ENCODE measurements at regions not wholly inside any gene's neighbourhood (a gene's known extent, or its start where the extent isn't known, plus 50 kb on each side); places are given as distances from the start of the nearest gene placed in this dataset.
"Not testable (repeated sequence)": the region's sequence is repeated elsewhere in the genome, so short reads cannot be mapped to it uniquely, and the experiment has no call there.

- Histone ChIP-seq H3K4me1 (no peaks in the 10 kb centered on the region), H3K9me3 (peaks cover 6 to 9% of the 10 kb centered on the region in 2 donors), H3K27me3 (no peaks in the 10 kb centered on the region), H3K27ac (no peak overlapping the region), H3K4me3 (no peak overlapping the region), H3K36me3 (no peaks in the 10 kb centered on the region)
- intact Hi-C loops (cut with DNase I; ENCODE audit: low total_unique reads) (no loop called here), in situ Hi-C loops (cut with MboI; ENCODE audit: low pct_ligation_motif_present in 1 of 4, low pct_unique_long_range_greater_than_20kb in 1 of 4, low sequenced_read_pairs in 3 of 4) (no loop called here)
- TF ChIP-seq CTCF (IDR thresholded peaks at IDR 0.05), result no peak
- TF ChIP-seq POLR2AphosphoS5 (IDR thresholded peaks at IDR 0.05), result no peak
- no peak for TF ChIP-seq POLR2A (IDR thresholded peaks at IDR 0.05)
- no peak for TF ChIP-seq EP300 (IDR thresholded peaks at IDR 0.05; ENCODE audit: low read depth)
- DNase-seq, result peak; percentile 8
- 62 to 72% methylated on average over 4 to 13 of the region's 13 CpGs for WGBS, 2 donors (ENCODE audit: low coverage in 1 of 2)
These were observed 125.8 kb upstream of the SRSF6 start for GRCh38 chr20:43331906-43332305.

- peaks cover 0 to under 1% of the 10 kb centered on the region in 2 donors for H3K9me3 ChIP-seq
- no peak overlapping the region for H3K27ac ChIP-seq
- no peaks in the 10 kb centered on the region for H3K36me3 ChIP-seq
- WGBS, 2 donors (ENCODE audit: low coverage in 1 of 2), result 41 to 62% methylated on average over 1 of the region's 1 CpG
- DNase-seq, result no peak
- intact Hi-C loops (cut with DNase I; ENCODE audit: low total_unique reads), result no loop called here
- no peak overlapping the region for H3K4me3 ChIP-seq
- H3K27me3 ChIP-seq, result no peaks in the 10 kb centered on the region
- no peak for TF ChIP-seq EP300 (IDR thresholded peaks at IDR 0.05; ENCODE audit: low read depth)
- TF ChIP-seq POLR2AphosphoS5 (IDR thresholded peaks at IDR 0.05), result no peak
- TF ChIP-seq CTCF (IDR thresholded peaks at IDR 0.05), result no peak
- no peak for TF ChIP-seq POLR2A (IDR thresholded peaks at IDR 0.05)
- in situ Hi-C loops (cut with MboI; ENCODE audit: low pct_ligation_motif_present in 1 of 4, low pct_unique_long_range_greater_than_20kb in 1 of 4, low sequenced_read_pairs in 3 of 4), result no loop called here
- H3K4me1 ChIP-seq, result no peaks in the 10 kb centered on the region
These were observed 129.0 kb upstream of the SRSF6 start for GRCh38 chr20:43328697-43329096.

- H3K9me3 ChIP-seq; intact Hi-C loops (cut with DNase I; ENCODE audit: low total_unique reads); H3K27ac ChIP-seq; H3K4me3 ChIP-seq; H3K36me3 ChIP-seq; H3K27me3 ChIP-seq; H3K4me1 ChIP-seq; in situ Hi-C loops (cut with MboI; ENCODE audit: low pct_ligation_motif_present in 1 of 4, low pct_unique_long_range_greater_than_20kb in 1 of 4, low sequenced_read_pairs in 3 of 4); DNase-seq: not testable (repeated sequence)
- WGBS, 2 donors (ENCODE audit: low coverage in 1 of 2), result 99% methylated on average over 4 of the region's 4 CpGs; no CpG with 5 or more reads in 1 of the 2 donors
These were observed 130.5 kb upstream of the SRSF6 start for GRCh38 chr20:43327234-43327633.

- no peak for TF ChIP-seq POLR2AphosphoS5 (IDR thresholded peaks at IDR 0.05)
- no peak for TF ChIP-seq POLR2A (IDR thresholded peaks at IDR 0.05)
- no peak for TF ChIP-seq EP300 (IDR thresholded peaks at IDR 0.05; ENCODE audit: low read depth)
- no peak for TF ChIP-seq CTCF (IDR thresholded peaks at IDR 0.05)
- no peak overlapping the region for H3K4me3 ChIP-seq
- no peaks in the 10 kb centered on the region for H3K27me3 ChIP-seq
- no peak overlapping the region for H3K27ac ChIP-seq
- no peaks in the 10 kb centered on the region for H3K9me3 ChIP-seq
- intact Hi-C loops (cut with DNase I; ENCODE audit: low total_unique reads) (no loop called here), in situ Hi-C loops (cut with MboI; ENCODE audit: low pct_ligation_motif_present in 1 of 4, low pct_unique_long_range_greater_than_20kb in 1 of 4, low sequenced_read_pairs in 3 of 4) (no loop called here)
- no peak for DNase-seq
- no peaks in the 10 kb centered on the region for H3K4me1 ChIP-seq
- no peaks in the 10 kb centered on the region for H3K36me3 ChIP-seq
- 64 to 89% methylated on average over 3 of the region's 3 CpGs for WGBS, 2 donors (ENCODE audit: low coverage in 1 of 2)
These were observed 131.8 kb upstream of the SRSF6 start for GRCh38 chr20:43325926-43326325.

GRCh38 chr20:43323592-43323991, 133.9 kb upstream of the PTPRT start:
- no peaks in the 10 kb centered on the region for H3K36me3 ChIP-seq
- H3K9me3 ChIP-seq, result no peaks in the 10 kb centered on the region
- H3K4me3 ChIP-seq, result no peak overlapping the region
- intact Hi-C loops (cut with DNase I; ENCODE audit: low total_unique reads) (no loop called here), in situ Hi-C loops (cut with MboI; ENCODE audit: low pct_ligation_motif_present in 1 of 4, low pct_unique_long_range_greater_than_20kb in 1 of 4, low sequenced_read_pairs in 3 of 4) (no loop called here)
- TF ChIP-seq EP300 (IDR thresholded peaks at IDR 0.05; ENCODE audit: low read depth), result no peak
- TF ChIP-seq POLR2AphosphoS5 (IDR thresholded peaks at IDR 0.05), result no peak
- TF ChIP-seq CTCF (IDR thresholded peaks at IDR 0.05), result no peak
- no peak for TF ChIP-seq POLR2A (IDR thresholded peaks at IDR 0.05)
- no peak for DNase-seq
- no peaks in the 10 kb centered on the region for H3K4me1 ChIP-seq
- no peaks in the 10 kb centered on the region for H3K27me3 ChIP-seq
- WGBS, 2 donors (ENCODE audit: low coverage in 1 of 2), result 50 to 67% methylated on average over 1 to 4 of the region's 4 CpGs
- no peak overlapping the region for H3K27ac ChIP-seq
